Pancreas (tissue), 10 donors: ENCODE measurements at regions not wholly inside any gene's neighbourhood (a gene's known extent, or its start where the extent isn't known, plus 50 kb on each side); places are given as distances from the start of the nearest gene placed in this dataset.

Experiments used
- ATAC-seq, 4 donors: fragments of 200-7000 bp; cut with Tn5 transposase; one replicate each; pipeline versions ENCODE4 v1.8.0 to v1.9.1; 2020; ENCODE audit warnings: mild to moderate bottlenecking in 4 of 4, moderate library complexity in 4 of 4
- DNase-seq, 6 donors: peaks; one replicate each; pipeline ENCODE4 v3.0.0-alpha.2; 2020
- FAIRE-seq: peaks from 2 replicates; lab custom pipeline; 2012; peaks lifted over from hg19 to GRCh38; lab: Jason Lieb, UNC
- H3K27ac ChIP-seq, 4 donors: fragments of 200-600 bp; sonication (generic); 1 replicate in 3 of 4; 2 replicates in 1 of 4; pipeline versions ENCODE4 v1.5.0 to v1.8.0; 2020
- H3K27me3 ChIP-seq, 4 donors: fragments of 200-600 bp; one replicate each; pipeline ENCODE4 v1.8.0; 2021
- H3K36me3 ChIP-seq, 3 donors: fragments of 200-600 bp; sonication (generic) in 1 of 3; one replicate each; pipeline versions ENCODE4 v1.5.0 to v1.8.0; 2020 to 2021
- H3K4me1 ChIP-seq, 3 donors: fragments of 200-600 bp; one replicate each; pipeline ENCODE4 v1.8.0; 2021
- H3K4me3 ChIP-seq, 4 donors: fragments of 200-600 bp; sonication (generic) in 2 of 4; one replicate each; pipeline versions ENCODE4 v1.5.0 to v1.8.0; 2020 to 2021
- H3K9me3 ChIP-seq, 4 donors: fragments of 200-600 bp; one replicate each; pipeline ENCODE4 v1.8.0; 2021
- CTCF ChIP-seq, 4 donors: fragments of 200-600 bp; sonication (generic) in 3 of 4; IDR thresholded peaks; one replicate each; pipeline versions ENCODE4 v1.5.0 to v1.8.0; 2021; ENCODE audit warnings: antibody characterized with exemption in 4 of 4
- WGBS, 2 donors: extraction: QIAGEN DNeasy Blood & Tissue Kit; methylation state at CpG; one replicate each; pipeline ENCODE4 v1.1.7; 2013; 5-methylcytosine and 5-hydroxymethylcytosine counted together
- intact Hi-C, 3 donors: fragments of 100-400 bp; cut with DNase I; formaldehyde crosslinking; loops; one replicate each; pipeline versions ENCODE4 v1.11.1 to v1.14.2; 2022
- donor health status: healthy with polysubstance abuse.
- donor health status: DM: no; HTN: no; CAD: no; lungs with moderate emphysema.
- donor health status: DM: no; HTN: no; CAD: no.
- donor health status: control.
- donor health status: control.
- donor health status: Bipolar disorder and iron deficiency.
- donor health status: DM: yes; HTN: yes; CAD: no.
- donor health status: DM: no; HTN: no; CAD: no.
- donor health status: DM: no; HTN: no; CAD: no.
- donor health status: DM: yes; HTN: yes; CAD: no.

- ATAC-seq (no peak), FAIRE-seq (no peak), DNase-seq (no peak)
- intact Hi-C loops, result no loop called here
- H3K4me3 ChIP-seq, result no peak overlapping the region
- 59 to 64% methylated on average over 5 of the region's 5 CpGs for WGBS, 2 donors
- TF ChIP-seq CTCF (IDR thresholded peaks at IDR 0.05), result no peak
- no peaks in the 10 kb centered on the region for H3K9me3 ChIP-seq
- H3K36me3 ChIP-seq, result no peaks in the 10 kb centered on the region
- peaks cover 0 to 6% (median 0%) of the 10 kb centered on the region in 4 donors for H3K27me3 ChIP-seq
- no peak overlapping the region for H3K27ac ChIP-seq
- H3K4me1 ChIP-seq, result no peaks in the 10 kb centered on the region
Measured at GRCh38 chrX:5724123-5724522, 504.5 kb downstream of the NLGN4X start.

GRCh38 chrX:5718651-5719050 lies 510.0 kb downstream of the NLGN4X start:
- Histone ChIP-seq H3K27me3 (peaks cover 0 to 6% (median 0%) of the 10 kb centered on the region in 4 donors), H3K36me3 (no peaks in the 10 kb centered on the region), H3K9me3 (no peaks in the 10 kb centered on the region), H3K4me1 (no peaks in the 10 kb centered on the region), H3K27ac (no peak overlapping the region), H3K4me3 (no peak overlapping the region)
- 48 to 49% methylated on average over 3 of the region's 3 CpGs for WGBS, 2 donors
- FAIRE-seq (no peak), ATAC-seq (no peak), DNase-seq (no peak)
- TF ChIP-seq CTCF (IDR thresholded peaks at IDR 0.05), result no peak
- intact Hi-C loops, result no loop called here

- Histone ChIP-seq H3K27ac (no peak overlapping the region), H3K9me3 (no peaks in the 10 kb centered on the region), H3K36me3 (no peaks in the 10 kb centered on the region), H3K27me3 (peaks cover 0 to 6% (median 0%) of the 10 kb centered on the region in 4 donors), H3K4me3 (no peak overlapping the region), H3K4me1 (no peaks in the 10 kb centered on the region)
- DNase-seq, result no peak
- no peak for TF ChIP-seq CTCF (IDR thresholded peaks at IDR 0.05)
- intact Hi-C loops, result no loop called here
- WGBS, 2 donors, result 37 to 55% methylated on average over 2 of the region's 2 CpGs
- no peak for ATAC-seq
- no peak for FAIRE-seq
Measured at GRCh38 chrX:5716666-5717065, 512.0 kb downstream of the NLGN4X start.

- no peaks in the 10 kb centered on the region for H3K9me3 ChIP-seq
- no peak for FAIRE-seq
- intact Hi-C loops, result no loop called here
- WGBS, 2 donors, result 40 to 61% methylated on average over 4 of the region's 4 CpGs
- ATAC-seq, result no peak
- H3K27me3 ChIP-seq, result no peaks in the 10 kb centered on the region
- H3K27ac ChIP-seq, result no peak overlapping the region
- no peak overlapping the region for H3K4me3 ChIP-seq
- no peaks in the 10 kb centered on the region for H3K4me1 ChIP-seq
- DNase-seq, result no peak
- TF ChIP-seq CTCF (IDR thresholded peaks at IDR 0.05), result no peak
- no peaks in the 10 kb centered on the region for H3K36me3 ChIP-seq
Measured at GRCh38 chrX:5708251-5708650, 520.4 kb downstream of the NLGN4X start.

GRCh38 chrX:5702890-5703289 lies 525.8 kb downstream of the NLGN4X start:
- H3K4me1 ChIP-seq, result no peaks in the 10 kb centered on the region
- no peaks in the 10 kb centered on the region for H3K36me3 ChIP-seq
- FAIRE-seq (no peak), DNase-seq (no peak), ATAC-seq (no peak)
- H3K9me3 ChIP-seq, result no peaks in the 10 kb centered on the region
- no peak overlapping the region for H3K27ac ChIP-seq
- H3K27me3 ChIP-seq, result peaks cover 0 to 8% (median 0%) of the 10 kb centered on the region in 4 donors
- TF ChIP-seq CTCF (IDR thresholded peaks at IDR 0.05), result no peak
- no peak overlapping the region for H3K4me3 ChIP-seq
- 44 to 97% methylated on average over 1 of the region's 1 CpG for WGBS, 2 donors
- intact Hi-C loops, result no loop called here
